CD4-positive, alpha-beta T cell treated with Interleukin-4 for 1 hour (primary cell): ENCODE measurements at regions not wholly inside any gene's neighbourhood (a gene's known extent, or its start where the extent isn't known, plus 50 kb on each side); places are given as distances from the start of the nearest gene placed in this dataset.

Source experiments
- DNase-seq, 2 donors: peaks; one replicate each; pipeline ENCODE4 v3.0.0-alpha.2; 2020 to 2022

- DNase-seq: no peak
These were observed 186.8 kb downstream of the ZEB2 start for GRCh38 chr2:144333143-144333555.

GRCh38 chr2:144332356-144333142, 187.4 kb downstream of the ZEB2 start:
- peak; percentile 87 to 90 for DNase-seq

GRCh38 chr2:144331674-144332355, 188.1 kb downstream of the ZEB2 start:
- DNase-seq: no peak

- DNase-seq: no peak
These were observed 188.8 kb downstream of the ZEB2 start for GRCh38 chr2:144330951-144331673.

- DNase-seq: no peak
These were observed 190.4 kb downstream of the ZEB2 start for GRCh38 chr2:144329472-144329871.

- DNase-seq: peak in 1 of 2 donors; percentile 39
These were observed 191.0 kb downstream of the ZEB2 start for GRCh38 chr2:144328938-144329337.

GRCh38 chr2:144326825-144327224, 193.1 kb downstream of the ZEB2 start:
- no peak for DNase-seq

GRCh38 chr2:144325086-144325485, 194.8 kb downstream of the ZEB2 start:
- peak; percentile 60 to 78 for DNase-seq

- DNase-seq: peak in 1 of 2 donors; percentile 33
These were observed 195.4 kb downstream of the ZEB2 start for GRCh38 chr2:144324446-144325045.

- no peak for DNase-seq
These were observed 196.0 kb downstream of the ZEB2 start for GRCh38 chr2:144323946-144324345.

GRCh38 chr2:144322379-144322778, 197.5 kb downstream of the ZEB2 start:
- DNase-seq: no peak

- DNase-seq: peak; percentile 54 to 69
These were observed 199.4 kb downstream of the ZEB2 start for GRCh38 chr2:144320491-144320890.

- DNase-seq: no peak
These were observed 202.7 kb downstream of the ZEB2 start for GRCh38 chr2:144317071-144317738.

- DNase-seq: no peak
These were observed 208.9 kb downstream of the ZEB2 start for GRCh38 chr2:144310889-144311608.

GRCh38 chr2:144310484-144310883, 209.4 kb downstream of the ZEB2 start:
- no peak for DNase-seq

GRCh38 chr2:144307711-144308110, 212.2 kb downstream of the ZEB2 start:
- DNase-seq: no peak

GRCh38 chr2:144304202-144304601, 215.7 kb downstream of the ZEB2 start:
- DNase-seq: no peak

- no peak for DNase-seq
These were observed 219.3 kb downstream of the ZEB2 start for GRCh38 chr2:144300632-144301031.

GRCh38 chr2:144290276-144290675, 229.6 kb downstream of the ZEB2 start:
- DNase-seq: no peak

GRCh38 chr2:144288438-144288837, 231.5 kb downstream of the ZEB2 start:
- no peak for DNase-seq

- DNase-seq: no peak
These were observed 234.6 kb downstream of the ZEB2 start for GRCh38 chr2:144285324-144285723.

- no peak for DNase-seq
These were observed 238.4 kb downstream of the ZEB2 start for GRCh38 chr2:144281476-144281875.
